ENCODE measurements at regions not wholly inside any gene's neighbourhood (a gene's known extent, or its start where the extent isn't known, plus 50 kb on each side); places are given as distances from the start of the nearest gene placed in this dataset.

- H3K4me2 ChIP-seq (ENCODE audit: insufficient read depth, low read length): no peak overlapping the region
- in situ Hi-C loops (cut with MboI): no loop called here
- no peak for TF ChIP-seq ZNF395 (CRISPR knock-in tag; IDR thresholded peaks at IDR 0.05)
- no peak for TF ChIP-seq CEBPZ (IDR thresholded peaks at IDR 0.05; ENCODE audit: borderline replicate concordance, low read depth, low read length)
- no peak for TF ChIP-seq TSHZ1 (CRISPR knock-in tag; IDR thresholded peaks at IDR 0.05)
- H2AFZ ChIP-seq (ENCODE audit: low read depth, low read length): no peak overlapping the region
- DNase-seq (ENCODE audit: extremely low read depth in 1 of 4, low spot score in 3 of 4) (no peak), FAIRE-seq (no peak), ATAC-seq (no peak)
- no peaks in the 10 kb centered on the region for H3K4me1 ChIP-seq (replicated peaks in 1 of 2; ENCODE audit: control insufficient read depth in 2 of 2, insufficient read depth in 2 of 2, low read length in 2 of 2)
- H3K9ac ChIP-seq (ENCODE audit: insufficient read depth in 1 of 2, low read depth in 2 of 2, low read length in 2 of 2): no peak overlapping the region
- 0% methylated on average over 1 of the region's 1 CpG for WGBS (ENCODE audit: insufficient coverage, low coverage, missing lambda C conversion rate)
- no peaks in the 10 kb centered on the region for H3K36me3 ChIP-seq (ENCODE audit: control insufficient read depth, insufficient read depth, low read length)
- no peaks in the 10 kb centered on the region for H3K27me3 ChIP-seq (ENCODE audit: control insufficient read depth in 2 of 2, insufficient read depth in 2 of 2, low read length in 2 of 2)
- BruUV-seq (replicated peaks): no TSS peak
- H3K9me1 ChIP-seq (ENCODE audit: control insufficient read depth, insufficient read depth, low read length): no peaks in the 10 kb centered on the region
- no peaks in the 10 kb centered on the region for H4K20me1 ChIP-seq (replicated peaks; ENCODE audit: control insufficient read depth, insufficient read depth, low read length)
- no peak overlapping the region for H3K4me3 ChIP-seq
- POLR2A ChIA-PET: no interaction called here
- no peak overlapping the region for H3K27ac ChIP-seq (ENCODE audit: extremely low read depth, low read depth, low read length)
- H3K79me2 ChIP-seq (ENCODE audit: control insufficient read depth, insufficient read depth, low read length): no peaks in the 10 kb centered on the region
- intact Hi-C loops (cut with micrococcal nuclease): no loop called here
- CTCF ChIA-PET (ENCODE audit: low intra/inter-chr PET ratio): no interaction called here
- no peaks in the 10 kb centered on the region for H3K9me3 ChIP-seq (replicated peaks; ENCODE audit: control insufficient read depth, insufficient read depth, low read depth, low read length)
These were observed 208.2 kb upstream of the EPHA4 start for GRCh38 chr2:221780281-221780688.

All from K562 (cell line).